AG04450 (cell line): ENCODE measurements at regions not wholly inside any gene's neighbourhood (a gene's known extent, or its start where the extent isn't known, plus 50 kb on each side); places are given as distances from the start of the nearest gene placed in this dataset.

Experiments
- CTCF ChIA-PET: fragments of 300-600, 350-600 bp; formaldehyde crosslinking; extraction: SDS; loops from one replicate; lab custom pipeline; 2022; ENCODE audit warnings: antibody characterized with exemption, inconsistent platforms; lab: Charles Lee
- POLR2A ChIA-PET: fragments of 350-600 bp; formaldehyde crosslinking; extraction: SDS; loops from one replicate; lab custom pipeline; 2021; ENCODE audit warnings: antibody characterized with exemption, inconsistent platforms; lab: Yijun Ruan, JAX
- DNase-seq: peaks from one replicate; pipeline ENCODE4 v3.0.0-alpha.2; 2011; ENCODE audit warnings: low read depth, low spot score
- H3K27ac ChIP-seq: one replicate; pipeline ENCODE4 v1.5.1; 2012; ENCODE audit warnings: low read depth, low read length, control low read depth
- H3K27me3 ChIP-seq: one replicate; pipeline ENCODE4 v1.6.0; 2012; ENCODE audit warnings: low read length; ENCODE audit not compliant: control insufficient read depth, insufficient read depth
- H3K4me3 ChIP-seq: 2 replicates; pipeline ENCODE4 v1.5.1; 2011; ENCODE audit warnings: mild to moderate bottlenecking, low read depth, low read length, control low read depth
- H3K9me3 ChIP-seq: 2 replicates; pipeline ENCODE4 v1.5.1; 2012; ENCODE audit warnings: low read length; ENCODE audit not compliant: control insufficient read depth, insufficient read depth
- TF ChIP-seq, protein P1 (sequence below): IDR thresholded peaks from 2 replicates; pipeline ENCODE4 v1.5.1; 2011; ENCODE audit warnings: low read depth, low read length, control low read depth, inconsistent platforms

DNA sequence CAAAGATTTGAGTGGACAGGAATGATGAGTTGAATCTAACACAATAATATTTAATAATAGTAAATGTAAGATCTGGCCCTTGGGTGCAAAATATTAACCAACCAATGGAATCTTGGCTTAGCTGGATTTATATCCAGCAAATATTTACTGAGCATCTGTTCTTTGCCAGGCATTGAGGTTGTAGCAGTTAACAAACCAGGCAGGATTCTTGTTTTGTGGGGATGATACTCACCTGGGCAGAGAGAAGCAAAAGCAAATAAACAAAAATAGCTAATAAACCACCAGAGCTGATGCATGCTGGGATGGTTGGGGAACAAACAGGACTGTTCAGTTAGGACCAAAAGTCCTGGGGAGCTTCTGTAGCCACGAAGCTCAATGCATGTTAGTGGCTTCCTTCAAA, 84.1 kb upstream of the CDH13 start:
- peaks cover 6% of the 10 kb centered on the region for H3K27me3 ChIP-seq
- POLR2A ChIA-PET, result no interaction called here
- H3K27ac ChIP-seq, result no peak overlapping the region
- no peak overlapping the region for H3K4me3 ChIP-seq
- CTCF ChIA-PET, result no interaction called here
- TF ChIP-seq, protein P1, sequence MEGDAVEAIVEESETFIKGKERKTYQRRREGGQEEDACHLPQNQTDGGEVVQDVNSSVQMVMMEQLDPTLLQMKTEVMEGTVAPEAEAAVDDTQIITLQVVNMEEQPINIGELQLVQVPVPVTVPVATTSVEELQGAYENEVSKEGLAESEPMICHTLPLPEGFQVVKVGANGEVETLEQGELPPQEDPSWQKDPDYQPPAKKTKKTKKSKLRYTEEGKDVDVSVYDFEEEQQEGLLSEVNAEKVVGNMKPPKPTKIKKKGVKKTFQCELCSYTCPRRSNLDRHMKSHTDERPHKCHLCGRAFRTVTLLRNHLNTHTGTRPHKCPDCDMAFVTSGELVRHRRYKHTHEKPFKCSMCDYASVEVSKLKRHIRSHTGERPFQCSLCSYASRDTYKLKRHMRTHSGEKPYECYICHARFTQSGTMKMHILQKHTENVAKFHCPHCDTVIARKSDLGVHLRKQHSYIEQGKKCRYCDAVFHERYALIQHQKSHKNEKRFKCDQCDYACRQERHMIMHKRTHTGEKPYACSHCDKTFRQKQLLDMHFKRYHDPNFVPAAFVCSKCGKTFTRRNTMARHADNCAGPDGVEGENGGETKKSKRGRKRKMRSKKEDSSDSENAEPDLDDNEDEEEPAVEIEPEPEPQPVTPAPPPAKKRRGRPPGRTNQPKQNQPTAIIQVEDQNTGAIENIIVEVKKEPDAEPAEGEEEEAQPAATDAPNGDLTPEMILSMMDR, result no peak
- no peaks in the 10 kb centered on the region for H3K9me3 ChIP-seq
- no peak for DNase-seq

DNA sequence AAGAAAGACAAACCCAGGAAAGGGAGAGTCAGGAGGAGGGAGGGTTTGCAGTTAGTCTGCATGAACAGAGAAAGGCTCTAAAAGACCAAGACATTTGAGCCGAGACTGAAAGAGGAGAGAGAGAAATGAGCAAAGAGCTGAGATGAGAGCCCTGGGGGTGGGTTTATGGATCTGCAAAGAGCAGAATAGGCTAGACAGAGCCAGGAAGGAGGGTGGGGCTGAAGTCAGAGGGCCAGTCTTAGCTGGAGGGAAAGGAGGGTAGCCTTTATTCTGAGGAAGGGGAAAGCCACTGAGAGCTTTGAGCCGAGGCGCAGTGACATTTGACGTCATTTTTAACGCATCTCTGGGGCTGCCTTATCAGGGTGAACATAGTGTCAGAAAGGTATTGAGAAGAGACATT, 85.7 kb upstream of the CDH13 start:
- TF ChIP-seq, protein P1, result no peak
- no peak for DNase-seq
- Histone ChIP-seq H3K4me3 (no peak overlapping the region), H3K27me3 (peaks cover 6% of the 10 kb centered on the region), H3K27ac (no peak overlapping the region), H3K9me3 (no peaks in the 10 kb centered on the region)
- ChIA-PET CTCF (no interaction called here), POLR2A (no interaction called here)

DNA sequence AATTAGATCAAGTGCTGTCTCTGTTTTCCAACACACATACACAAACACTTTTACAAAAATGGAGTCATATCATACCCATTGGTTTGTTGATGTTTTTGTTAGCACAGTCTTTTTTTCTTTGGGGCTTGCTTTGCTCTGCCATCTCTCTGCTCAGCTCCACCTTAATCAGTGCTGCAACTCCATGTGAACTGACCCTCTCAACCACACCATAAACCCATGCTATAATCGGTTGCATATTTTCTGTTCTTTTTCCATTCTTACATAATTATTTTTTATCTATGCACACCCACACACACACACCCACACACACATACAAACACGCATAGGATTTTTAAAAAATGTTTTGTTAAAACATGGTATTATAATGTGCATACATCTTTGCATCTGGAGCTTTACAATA, 91.0 kb upstream of the CDH13 start:
- no peak for DNase-seq
- H3K9me3 ChIP-seq, result no peaks in the 10 kb centered on the region
- ChIA-PET POLR2A (no interaction called here), CTCF (no interaction called here)
- no peak overlapping the region for H3K4me3 ChIP-seq
- no peak overlapping the region for H3K27ac ChIP-seq
- TF ChIP-seq, protein P1, result no peak
- no peaks in the 10 kb centered on the region for H3K27me3 ChIP-seq

DNA sequence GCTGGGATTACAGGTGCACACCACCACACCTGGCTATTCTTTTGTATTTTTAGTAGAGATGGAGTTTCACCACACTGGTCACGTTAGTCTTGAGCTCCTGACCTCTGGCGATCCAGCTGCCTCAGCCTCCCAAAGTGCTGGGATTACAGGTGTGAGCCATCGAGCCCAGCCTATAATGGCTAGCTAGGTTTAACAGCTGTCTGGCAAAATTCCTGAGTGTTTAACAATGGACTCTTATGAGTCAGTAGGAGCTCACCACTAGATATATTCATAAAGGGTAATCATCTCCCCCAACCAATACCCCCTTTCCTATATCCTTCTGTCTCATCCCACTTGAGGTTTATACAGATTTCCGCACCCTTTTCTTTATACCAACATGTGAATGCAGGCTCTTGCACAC, 91.5 kb upstream of the CDH13 start:
- Histone ChIP-seq H3K4me3 (no peak overlapping the region), H3K9me3 (no peaks in the 10 kb centered on the region), H3K27ac (no peak overlapping the region), H3K27me3 (no peaks in the 10 kb centered on the region)
- CTCF ChIA-PET, result no interaction called here
- TF ChIP-seq, protein P1, result no peak
- POLR2A ChIA-PET, result no interaction called here
- DNase-seq, result no peak

DNA sequence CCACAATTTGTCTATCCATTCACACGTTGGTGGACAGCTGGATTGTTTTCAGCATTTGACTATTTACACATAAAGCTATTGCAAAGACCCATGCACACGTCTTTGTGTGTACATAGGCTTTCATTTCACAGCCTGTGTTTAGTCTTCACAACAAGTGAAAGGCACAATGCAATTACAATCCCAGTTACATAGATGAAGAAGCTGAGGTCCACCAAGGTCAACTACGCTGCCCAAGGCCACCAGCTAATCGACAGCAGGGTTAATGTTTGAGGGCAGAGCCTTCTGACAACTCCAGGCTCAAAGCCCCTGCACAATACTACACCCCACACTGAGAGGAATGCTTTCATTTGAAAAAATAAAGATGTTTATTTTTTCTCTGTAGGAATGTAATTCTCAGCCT, 93.6 kb upstream of the CDH13 start:
- TF ChIP-seq, protein P1, result no peak
- no peak for DNase-seq
- no peak overlapping the region for H3K27ac ChIP-seq
- H3K4me3 ChIP-seq, result no peak overlapping the region
- H3K9me3 ChIP-seq, result no peaks in the 10 kb centered on the region
- no peaks in the 10 kb centered on the region for H3K27me3 ChIP-seq
- POLR2A ChIA-PET, result no interaction called here
- CTCF ChIA-PET, result no interaction called here
